ENCODE measurements at regions not wholly inside any gene's neighbourhood (a gene's known extent, or its start where the extent isn't known, plus 50 kb on each side); places are given as distances from the start of the nearest gene placed in this dataset.

- no peaks in the 10 kb centered on the region for H3K4me1 Mint-ChIP-seq
- H3K27me3 Mint-ChIP-seq (ENCODE audit: low read depth, poor library complexity), result no peaks in the 10 kb centered on the region
- DNase-seq, result no peak
- no peak for TF ChIP-seq CTCF (IDR thresholded peaks at IDR 0.05)
- H3K4me3 Mint-ChIP-seq, result no peak overlapping the region
- H3K9me3 Mint-ChIP-seq, result no peaks in the 10 kb centered on the region
- H3K36me3 Mint-ChIP-seq (ENCODE audit: low read depth), result no peaks in the 10 kb centered on the region
- peak overlapping the region; percentile 19 for H3K27ac Mint-ChIP-seq
These were observed 540.4 kb downstream of the EDEM1 start for GRCh38 chr3:5727743-5728484.

GRCh38 chr3:5729852-5730251, 542.3 kb downstream of the EDEM1 start:
- no peaks in the 10 kb centered on the region for H3K4me1 Mint-ChIP-seq
- no peak overlapping the region for H3K27ac Mint-ChIP-seq
- H3K27me3 Mint-ChIP-seq (ENCODE audit: low read depth, poor library complexity), result no peaks in the 10 kb centered on the region
- no peaks in the 10 kb centered on the region for H3K9me3 Mint-ChIP-seq
- no peak for DNase-seq
- H3K36me3 Mint-ChIP-seq (ENCODE audit: low read depth), result no peaks in the 10 kb centered on the region
- H3K4me3 Mint-ChIP-seq, result no peak overlapping the region
- TF ChIP-seq CTCF (IDR thresholded peaks at IDR 0.05), result no peak

- H3K36me3 Mint-ChIP-seq (ENCODE audit: low read depth), result no peaks in the 10 kb centered on the region
- DNase-seq, result no peak
These were observed 543.6 kb downstream of the EDEM1 start for GRCh38 chr3:5731100-5731499.

GRCh38 chr3:5732081-5732480, 544.6 kb downstream of the EDEM1 start:
- no peak for DNase-seq
- no peaks in the 10 kb centered on the region for H3K36me3 Mint-ChIP-seq (ENCODE audit: low read depth)
- no peak overlapping the region for H3K27ac Mint-ChIP-seq
- no peak for TF ChIP-seq CTCF (IDR thresholded peaks at IDR 0.05)
- H3K4me1 Mint-ChIP-seq, result no peaks in the 10 kb centered on the region
- H3K9me3 Mint-ChIP-seq, result no peaks in the 10 kb centered on the region
- H3K4me3 Mint-ChIP-seq, result no peak overlapping the region
- H3K27me3 Mint-ChIP-seq (ENCODE audit: low read depth, poor library complexity), result no peaks in the 10 kb centered on the region

More at GRCh38 chr3:5731100-5731499, 543.6 kb downstream of the EDEM1 start:
- no peak overlapping the region for H3K27ac Mint-ChIP-seq
- no peaks in the 10 kb centered on the region for H3K27me3 Mint-ChIP-seq (ENCODE audit: low read depth, poor library complexity)
- peak; percentile 27 for TF ChIP-seq CTCF (IDR thresholded peaks at IDR 0.05)
- no peaks in the 10 kb centered on the region for H3K4me1 Mint-ChIP-seq
- no peak overlapping the region for H3K4me3 Mint-ChIP-seq
- no peaks in the 10 kb centered on the region for H3K9me3 Mint-ChIP-seq

GRCh38 chr3:5733995-5734394, 546.5 kb downstream of the EDEM1 start:
- TF ChIP-seq CTCF (IDR thresholded peaks at IDR 0.05), result no peak
- Mint-ChIP-seq H3K27me3 (ENCODE audit: low read depth, poor library complexity) (no peaks in the 10 kb centered on the region), H3K27ac (no peak overlapping the region), H3K4me3 (no peak overlapping the region), H3K4me1 (no peaks in the 10 kb centered on the region), H3K36me3 (ENCODE audit: low read depth) (no peaks in the 10 kb centered on the region), H3K9me3 (no peaks in the 10 kb centered on the region)
- DNase-seq, result no peak

- no peak for TF ChIP-seq CTCF (IDR thresholded peaks at IDR 0.05)
- Mint-ChIP-seq H3K27me3 (ENCODE audit: low read depth, poor library complexity) (no peaks in the 10 kb centered on the region), H3K4me1 (no peaks in the 10 kb centered on the region), H3K4me3 (no peak overlapping the region), H3K9me3 (no peaks in the 10 kb centered on the region), H3K36me3 (ENCODE audit: low read depth) (no peaks in the 10 kb centered on the region), H3K27ac (no peak overlapping the region)
- DNase-seq, result no peak
These were observed 548.4 kb downstream of the EDEM1 start for GRCh38 chr3:5735896-5736295.

All from nephron progenitor cell (in vitro differentiated cells).